NB4 (cell line): ENCODE measurements at regions not wholly inside any gene's neighbourhood (a gene's known extent, or its start where the extent isn't known, plus 50 kb on each side); places are given as distances from the start of the nearest gene placed in this dataset.

Source experiments
- MYC ChIP-seq: IDR thresholded peaks from 2 replicates; pipeline ENCODE4 v1.6.1; 2011; ENCODE audit warnings: low read depth, low read length
- POLR2A ChIP-seq: IDR thresholded peaks from 2 replicates; pipeline ENCODE4 v1.6.1; 2011; ENCODE audit warnings: mild to moderate bottlenecking; ENCODE audit not compliant: insufficient read length; ENCODE audit errors: extremely low read depth
- TF ChIP-seq, protein P1 (sequence below): IDR thresholded peaks from one replicate; pipeline ENCODE4 v1.5.1; 2012; ENCODE audit warnings: low read depth, low read length
- TF ChIP-seq, protein P2 (sequence below): IDR thresholded peaks from 2 replicates; pipeline ENCODE4 v1.6.1; 2011; ENCODE audit warnings: low read depth, low read length

DNA sequence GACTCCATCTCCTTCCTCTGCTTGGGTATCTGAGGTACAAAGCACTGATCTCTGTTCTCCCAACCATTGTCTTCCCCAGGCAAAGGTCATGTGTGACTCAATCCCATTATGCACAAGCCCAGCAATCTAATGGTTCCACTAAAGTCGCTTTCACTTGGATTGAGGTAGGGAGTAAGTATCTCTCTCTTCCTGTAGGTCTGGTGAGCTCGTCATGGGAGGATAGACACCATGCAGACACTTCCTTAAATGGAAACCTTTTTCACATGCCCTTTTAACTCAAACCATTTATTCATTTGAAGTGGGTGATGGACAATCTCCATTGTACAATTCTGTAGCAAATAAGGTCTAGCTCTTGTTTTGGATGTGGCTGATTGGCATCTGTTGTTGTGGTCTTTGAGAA, 245.2 kb upstream of the CLNK start:
- TF ChIP-seq, protein P1, sequence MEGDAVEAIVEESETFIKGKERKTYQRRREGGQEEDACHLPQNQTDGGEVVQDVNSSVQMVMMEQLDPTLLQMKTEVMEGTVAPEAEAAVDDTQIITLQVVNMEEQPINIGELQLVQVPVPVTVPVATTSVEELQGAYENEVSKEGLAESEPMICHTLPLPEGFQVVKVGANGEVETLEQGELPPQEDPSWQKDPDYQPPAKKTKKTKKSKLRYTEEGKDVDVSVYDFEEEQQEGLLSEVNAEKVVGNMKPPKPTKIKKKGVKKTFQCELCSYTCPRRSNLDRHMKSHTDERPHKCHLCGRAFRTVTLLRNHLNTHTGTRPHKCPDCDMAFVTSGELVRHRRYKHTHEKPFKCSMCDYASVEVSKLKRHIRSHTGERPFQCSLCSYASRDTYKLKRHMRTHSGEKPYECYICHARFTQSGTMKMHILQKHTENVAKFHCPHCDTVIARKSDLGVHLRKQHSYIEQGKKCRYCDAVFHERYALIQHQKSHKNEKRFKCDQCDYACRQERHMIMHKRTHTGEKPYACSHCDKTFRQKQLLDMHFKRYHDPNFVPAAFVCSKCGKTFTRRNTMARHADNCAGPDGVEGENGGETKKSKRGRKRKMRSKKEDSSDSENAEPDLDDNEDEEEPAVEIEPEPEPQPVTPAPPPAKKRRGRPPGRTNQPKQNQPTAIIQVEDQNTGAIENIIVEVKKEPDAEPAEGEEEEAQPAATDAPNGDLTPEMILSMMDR = no peak
- no peak for TF ChIP-seq POLR2A
- TF ChIP-seq MYC = no peak
- TF ChIP-seq, protein P2, sequence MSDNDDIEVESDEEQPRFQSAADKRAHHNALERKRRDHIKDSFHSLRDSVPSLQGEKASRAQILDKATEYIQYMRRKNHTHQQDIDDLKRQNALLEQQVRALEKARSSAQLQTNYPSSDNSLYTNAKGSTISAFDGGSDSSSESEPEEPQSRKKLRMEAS = no peak
